SH-SY5Y (cell line): ENCODE measurements at regions not wholly inside any gene's neighbourhood (a gene's known extent, or its start where the extent isn't known, plus 50 kb on each side); places are given as distances from the start of the nearest gene placed in this dataset.

Source experiments
- GATA2 ChIP-seq: IDR thresholded peaks from 2 replicates; pipeline ENCODE4 v1.6.1; 2011; ENCODE audit warnings: mild to moderate bottlenecking, low read depth, low read length
- GATA3 ChIP-seq: IDR thresholded peaks from 2 replicates; pipeline ENCODE4 v1.6.1; 2011; ENCODE audit warnings: low read depth, mild to moderate bottlenecking, low read length, moderate library complexity

DNA sequence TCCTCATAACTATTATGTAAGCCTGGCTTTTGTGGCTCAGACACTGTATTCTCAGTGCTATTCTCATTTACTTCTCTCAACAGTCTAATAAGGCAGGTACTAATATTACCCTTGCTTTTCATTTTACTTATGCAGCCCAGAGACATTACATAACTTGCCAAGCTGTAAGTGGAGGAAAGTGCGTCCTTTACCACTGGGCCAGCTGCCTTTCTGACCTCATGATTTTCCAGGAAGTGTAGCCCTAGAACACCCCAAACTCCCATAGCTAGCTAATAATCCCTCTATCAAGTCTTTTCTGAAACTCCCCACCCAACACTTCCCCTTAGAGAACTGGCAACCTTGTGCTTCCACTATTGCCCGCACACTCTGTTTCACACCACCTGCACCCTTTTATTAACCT, 192.9 kb upstream of the HMHB1 start:
- TF ChIP-seq GATA2, result no peak
- TF ChIP-seq GATA3, result no peak
